Thyroid gland (tissue), 4 donors: ENCODE measurements at regions not wholly inside any gene's neighbourhood (a gene's known extent, or its start where the extent isn't known, plus 50 kb on each side); places are given as distances from the start of the nearest gene placed in this dataset.

Experiments
- POLR2A ChIP-seq, 2 donors: fragments of 450-650 bp; IDR thresholded peaks; one replicate each; pipeline ENCODE4 v1.6.1; 2017; ENCODE audit warnings: antibody characterized with exemption in 2 of 2, mild to moderate bottlenecking in 2 of 2, moderate library complexity in 1 of 2
- TF ChIP-seq, protein P1 (sequence below), 6 experiments: fragments of 200-600 bp in 3 of 6; fragments of 450-650 bp in 3 of 6; sonication (generic) in 3 of 6; IDR thresholded peaks; one replicate each; pipeline ENCODE4 v1.5.1; 2016 to 2019; ENCODE audit warnings: antibody characterized with exemption in 6 of 6, mild to moderate bottlenecking in 2 of 6, inconsistent platforms in 1 of 6, moderate library complexity in 1 of 6

DNA sequence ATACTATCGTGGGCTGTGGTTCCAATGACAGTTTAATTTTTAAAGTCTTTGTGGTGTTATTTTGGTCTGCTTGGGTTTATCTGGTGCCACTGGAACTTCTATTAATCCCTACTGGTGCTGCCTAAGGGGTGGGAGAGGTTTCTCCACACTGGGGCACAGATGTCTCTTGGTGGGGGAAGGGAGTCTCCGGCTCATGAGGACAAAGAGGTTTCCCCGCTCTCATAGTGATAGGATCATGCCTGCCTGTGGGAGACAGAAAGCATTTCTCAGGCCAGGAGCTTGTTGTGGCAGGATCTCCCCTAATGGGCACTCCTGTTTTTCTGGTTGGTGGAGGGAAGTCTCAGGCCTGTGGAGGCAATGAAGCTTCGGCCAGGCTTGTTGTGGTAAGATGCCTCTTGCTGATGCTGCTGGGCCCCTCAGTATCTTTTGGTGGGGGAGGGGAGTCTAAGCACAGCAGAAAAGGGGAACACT lies 84.3 kb upstream of the THRB start:
- TF ChIP-seq, protein P1, sequence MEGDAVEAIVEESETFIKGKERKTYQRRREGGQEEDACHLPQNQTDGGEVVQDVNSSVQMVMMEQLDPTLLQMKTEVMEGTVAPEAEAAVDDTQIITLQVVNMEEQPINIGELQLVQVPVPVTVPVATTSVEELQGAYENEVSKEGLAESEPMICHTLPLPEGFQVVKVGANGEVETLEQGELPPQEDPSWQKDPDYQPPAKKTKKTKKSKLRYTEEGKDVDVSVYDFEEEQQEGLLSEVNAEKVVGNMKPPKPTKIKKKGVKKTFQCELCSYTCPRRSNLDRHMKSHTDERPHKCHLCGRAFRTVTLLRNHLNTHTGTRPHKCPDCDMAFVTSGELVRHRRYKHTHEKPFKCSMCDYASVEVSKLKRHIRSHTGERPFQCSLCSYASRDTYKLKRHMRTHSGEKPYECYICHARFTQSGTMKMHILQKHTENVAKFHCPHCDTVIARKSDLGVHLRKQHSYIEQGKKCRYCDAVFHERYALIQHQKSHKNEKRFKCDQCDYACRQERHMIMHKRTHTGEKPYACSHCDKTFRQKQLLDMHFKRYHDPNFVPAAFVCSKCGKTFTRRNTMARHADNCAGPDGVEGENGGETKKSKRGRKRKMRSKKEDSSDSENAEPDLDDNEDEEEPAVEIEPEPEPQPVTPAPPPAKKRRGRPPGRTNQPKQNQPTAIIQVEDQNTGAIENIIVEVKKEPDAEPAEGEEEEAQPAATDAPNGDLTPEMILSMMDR (IDR thresholded peaks at IDR 0.05), result no peak
- TF ChIP-seq POLR2A (IDR thresholded peaks at IDR 0.05), result no peak
